Keratinocyte (primary cell): ENCODE measurements at regions not wholly inside any gene's neighbourhood (a gene's known extent, or its start where the extent isn't known, plus 50 kb on each side); places are given as distances from the start of the nearest gene placed in this dataset.

Source experiments
- DNase-seq: peaks from one replicate; pipeline ENCODE4 v3.0.0-alpha.2; 2011; ENCODE audit warnings: low read depth, missing footprints, low spot score
- FAIRE-seq: peaks from 2 replicates; lab custom pipeline; 2011; peaks lifted over from hg19 to GRCh38; lab: Jason Lieb, UNC
- H2AFZ ChIP-seq: 2 replicates; pipeline ENCODE4 v1.6.0; 2012; ENCODE audit warnings: low read length, control low read depth, inconsistent platforms; ENCODE audit not compliant: control insufficient read depth
- H3K27ac ChIP-seq: 2 replicates; pipeline ENCODE4 v1.5.1; 2011; ENCODE audit warnings: low read length; ENCODE audit not compliant: control insufficient read depth, insufficient read depth
- H3K27me3 ChIP-seq: 3 replicates; pipeline ENCODE4 v1.6.0; 2011; ENCODE audit warnings: low read length; ENCODE audit not compliant: control insufficient read depth, insufficient read depth; ENCODE audit errors: extremely low read depth
- H3K36me3 ChIP-seq, 2 experiments: 2 replicates in 1 of 2; 3 replicates in 1 of 2; pipeline ENCODE4 v1.5.1; 2011; ENCODE audit warnings: low read length in 2 of 2, mild to moderate bottlenecking in 1 of 2; ENCODE audit not compliant: control insufficient read depth in 2 of 2, insufficient read depth in 2 of 2; ENCODE audit errors: extremely low read depth in 1 of 2
- H3K4me1 ChIP-seq: 3 replicates; pipeline ENCODE4 v1.5.1; 2011; ENCODE audit warnings: low read length; ENCODE audit not compliant: control insufficient read depth, insufficient read depth; ENCODE audit errors: extremely low read depth
- H3K4me2 ChIP-seq: 3 replicates; pipeline ENCODE4 v1.6.0; 2011; ENCODE audit warnings: low read depth, low read length; ENCODE audit not compliant: control insufficient read depth, insufficient read depth; ENCODE audit errors: extremely low read depth
- H3K4me3 ChIP-seq, 3 experiments: fragments of 200-600 bp in 1 of 3; sonication (generic) in 1 of 3; 2 replicates in 2 of 3; 3 replicates in 1 of 3; pipeline ENCODE4 v1.5.1; 2011 to 2016; ENCODE audit warnings: low read length in 3 of 3, mild to moderate bottlenecking in 3 of 3, control low read depth in 2 of 3, inconsistent platforms in 1 of 3, low read depth in 1 of 3, mixed read lengths in 1 of 3, mixed run types in 1 of 3, moderate library complexity in 1 of 3; ENCODE audit not compliant: control insufficient read depth in 2 of 3, insufficient read depth in 2 of 3; ENCODE audit errors: extremely low read depth in 1 of 3
- H3K79me2 ChIP-seq: 2 replicates; pipeline ENCODE4 v1.6.0; 2012; ENCODE audit warnings: low read length; ENCODE audit not compliant: control insufficient read depth, insufficient read depth
- H3K9ac ChIP-seq: 3 replicates; pipeline ENCODE4 v1.6.0; 2011; ENCODE audit warnings: low read length; ENCODE audit not compliant: control insufficient read depth, insufficient read depth; ENCODE audit errors: extremely low read depth
- H3K9me1 ChIP-seq: 3 replicates; pipeline ENCODE4 v1.6.0; 2011; ENCODE audit warnings: low read length; ENCODE audit not compliant: control insufficient read depth, insufficient read depth; ENCODE audit errors: extremely low read depth
- H3K9me3 ChIP-seq: 2 replicates; pipeline ENCODE4 v1.5.1; 2012; ENCODE audit warnings: low read depth, low read length; ENCODE audit not compliant: control insufficient read depth
- H4K20me1 ChIP-seq: 3 replicates; pipeline ENCODE4 v1.6.0; 2011; ENCODE audit warnings: low read length; ENCODE audit not compliant: control insufficient read depth, insufficient read depth; ENCODE audit errors: extremely low read depth
- CTCF ChIP-seq, 3 experiments: IDR thresholded peaks in 1 of 3; conservative IDR thresholded peaks in 1 of 3; optimal IDR thresholded peaks in 1 of 3; 2 replicates in 2 of 3; 3 replicates in 1 of 3; pipeline versions ENCODE3 to v1.5.1; 2011; ENCODE audit warnings: low read length in 3 of 3, mild to moderate bottlenecking in 3 of 3, moderate library complexity in 2 of 3, control low read depth in 1 of 3, inconsistent platforms in 1 of 3; ENCODE audit not compliant: insufficient read depth in 2 of 3; ENCODE audit errors: extremely low read depth in 1 of 3
- EZH2 ChIP-seq: IDR thresholded peaks from one replicate; pipeline ENCODE4 v1.6.1; 2012; ENCODE audit warnings: inconsistent platforms, mild to moderate bottlenecking, low read length, moderate library complexity
- dilution Hi-C: fragments of 300-500 bp; cut with MboI; formaldehyde crosslinking; loops from one replicate; pipeline ENCODE4 v1.7.0; 2020; ENCODE audit warnings: low sequenced_read_pairs; ENCODE audit not compliant: extremely low pct_ligation_motif_present

GRCh38 chr12:41924111-41924510 is 220.6 kb downstream of the GXYLT1 start:
- Histone ChIP-seq H3K9ac (no peak overlapping the region), H3K9me1 (no peaks in the 10 kb centered on the region), H3K27ac (no peak overlapping the region), H3K36me3 (no peaks in the 10 kb centered on the region), H3K79me2 (no peaks in the 10 kb centered on the region), H3K4me1 (no peaks in the 10 kb centered on the region), H3K4me3 (no peak overlapping the region), H4K20me1 (no peaks in the 10 kb centered on the region), H3K27me3 (no peaks in the 10 kb centered on the region), H3K4me2 (no peak overlapping the region), H2AFZ (no peak overlapping the region), H3K9me3 (no peaks in the 10 kb centered on the region)
- TF ChIP-seq CTCF (optimal IDR thresholded peaks at IDR 0.05 in 1 of 3, IDR thresholded peaks at IDR 0.05 in 1 of 3, conservative IDR thresholded peaks at IDR 0.05 in 1 of 3; ENCODE audit: extremely low read depth in 1 of 3, insufficient read depth in 2 of 3, low read length in 3 of 3) (no peak), EZH2 (no peak)
- FAIRE-seq, result no peak
- dilution Hi-C loops, result no loop called here
- no peak for DNase-seq

- H3K9me3 ChIP-seq, result no peaks in the 10 kb centered on the region
- H4K20me1 ChIP-seq, result no peaks in the 10 kb centered on the region
- H3K27me3 ChIP-seq, result no peaks in the 10 kb centered on the region
- FAIRE-seq (no peak), DNase-seq (no peak)
- no peak overlapping the region for H3K4me3 ChIP-seq
- H3K4me1 ChIP-seq, result no peaks in the 10 kb centered on the region
- dilution Hi-C loops, result no loop called here
- no peak for TF ChIP-seq EZH2
- no peak for TF ChIP-seq CTCF (optimal IDR thresholded peaks at IDR 0.05 in 1 of 3, IDR thresholded peaks at IDR 0.05 in 1 of 3, conservative IDR thresholded peaks at IDR 0.05 in 1 of 3; ENCODE audit: extremely low read depth in 1 of 3, insufficient read depth in 2 of 3, low read length in 3 of 3)
- H3K27ac ChIP-seq, result no peak overlapping the region
- no peaks in the 10 kb centered on the region for H3K9me1 ChIP-seq
- no peak overlapping the region for H3K9ac ChIP-seq
- H3K79me2 ChIP-seq, result no peaks in the 10 kb centered on the region
- H3K36me3 ChIP-seq, result no peaks in the 10 kb centered on the region
- no peak overlapping the region for H2AFZ ChIP-seq
- H3K4me2 ChIP-seq, result no peak overlapping the region
Measured at GRCh38 chr12:41923351-41923750, 221.3 kb downstream of the GXYLT1 start.
